Activated T-helper 1 cell treated with anti-CD3 and anti-CD28 coated beads, Interleukin-12 subunit alpha, Interleukin-12 subunit beta, Interleukin-2, Interleukin-4 antibody, amounts not matched to agents 30 ng/mL and 10 ng/mL and 1 ng/mL, durations not matched to agents 14 hours and 24 hours and 36 hours (primary cell): ENCODE measurements at regions not wholly inside any gene's neighbourhood (a gene's known extent, or its start where the extent isn't known, plus 50 kb on each side); places are given as distances from the start of the nearest gene placed in this dataset.
"Not testable (repeated sequence)": the region's sequence is repeated elsewhere in the genome, so short reads cannot be mapped to it uniquely, and the experiment has no call there.

Experiments
- DNase-seq: peaks from one replicate; pipeline ENCODE4 v3.0.0; 2021; ENCODE audit warnings: low spot score
- H3K27ac Mint-ChIP-seq: one replicate; pipeline ENCODE4 v1.8.0; 2021; ENCODE audit warnings: mild to moderate bottlenecking, mixed read lengths
- H3K27me3 Mint-ChIP-seq: one replicate; pipeline ENCODE4 v1.8.0; 2022; ENCODE audit warnings: mild to moderate bottlenecking, moderate library complexity, mixed read lengths; ENCODE audit not compliant: insufficient read depth
- H3K36me3 Mint-ChIP-seq: one replicate; pipeline ENCODE4 v1.8.0; 2021; ENCODE audit warnings: low read depth, mixed read lengths
- H3K4me1 Mint-ChIP-seq: one replicate; pipeline ENCODE4 v1.8.0; 2021; ENCODE audit warnings: low read depth, mixed read lengths
- H3K4me3 Mint-ChIP-seq: one replicate; pipeline ENCODE4 v1.8.0; 2021; ENCODE audit warnings: mild to moderate bottlenecking, moderate library complexity, mixed read lengths
- H3K9me3 Mint-ChIP-seq: one replicate; pipeline ENCODE4 v1.8.0; 2021; ENCODE audit warnings: mixed read lengths
- intact Hi-C: fragments of 100-400 bp; cut with micrococcal nuclease; formaldehyde crosslinking; loops from one replicate; pipeline ENCODE4 v1.15.1; 2024

- Mint-ChIP-seq H3K4me3 (no peak overlapping the region), H3K27me3 (no peaks in the 10 kb centered on the region), H3K9me3 (no peaks in the 10 kb centered on the region), H3K4me1 (no peaks in the 10 kb centered on the region), H3K36me3 (no peaks in the 10 kb centered on the region), H3K27ac (no peak overlapping the region)
- intact Hi-C loops, result no loop called here
- DNase-seq, result no peak
These were observed 742.8 kb downstream of the NR2F1-AS1 start for GRCh38 chr5:92838253-92838652.

- no peaks in the 10 kb centered on the region for H3K4me1 Mint-ChIP-seq
- intact Hi-C loops, result no loop called here
- H3K4me3 Mint-ChIP-seq, result no peak overlapping the region
- no peak overlapping the region for H3K27ac Mint-ChIP-seq
- no peaks in the 10 kb centered on the region for H3K36me3 Mint-ChIP-seq
- H3K27me3 Mint-ChIP-seq, result no peaks in the 10 kb centered on the region
- no peak for DNase-seq
- no peaks in the 10 kb centered on the region for H3K9me3 Mint-ChIP-seq
These were observed 743.9 kb downstream of the NR2F1-AS1 start for GRCh38 chr5:92836855-92837755.

DNA sequence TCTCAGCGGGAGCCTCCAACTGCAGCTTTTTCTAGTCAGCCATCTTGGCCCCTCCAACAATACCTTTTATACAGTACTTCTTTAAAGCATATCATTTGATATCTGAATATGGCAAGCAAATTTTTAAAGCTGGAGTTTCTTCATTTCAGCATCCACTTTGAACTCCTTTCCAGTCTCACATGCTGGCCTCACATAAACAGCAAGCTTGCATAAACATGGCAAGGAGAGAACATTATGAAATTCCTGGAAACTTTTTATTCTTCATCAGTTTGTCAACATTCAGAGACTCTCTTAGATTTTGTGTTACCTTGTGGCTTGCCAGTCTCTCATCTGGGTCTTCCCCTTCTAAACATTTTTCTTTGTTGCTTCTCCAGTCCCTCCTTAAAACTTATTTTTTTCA lies 745.3 kb downstream of the NR2F1-AS1 start:
- Mint-ChIP-seq H3K36me3 (no peaks in the 10 kb centered on the region), H3K4me1 (no peaks in the 10 kb centered on the region), H3K27ac (no peak overlapping the region), H3K9me3 (no peaks in the 10 kb centered on the region), H3K27me3 (no peaks in the 10 kb centered on the region), H3K4me3 (no peak overlapping the region)
- intact Hi-C loops, result no loop called here
- DNase-seq, result no peak

DNA sequence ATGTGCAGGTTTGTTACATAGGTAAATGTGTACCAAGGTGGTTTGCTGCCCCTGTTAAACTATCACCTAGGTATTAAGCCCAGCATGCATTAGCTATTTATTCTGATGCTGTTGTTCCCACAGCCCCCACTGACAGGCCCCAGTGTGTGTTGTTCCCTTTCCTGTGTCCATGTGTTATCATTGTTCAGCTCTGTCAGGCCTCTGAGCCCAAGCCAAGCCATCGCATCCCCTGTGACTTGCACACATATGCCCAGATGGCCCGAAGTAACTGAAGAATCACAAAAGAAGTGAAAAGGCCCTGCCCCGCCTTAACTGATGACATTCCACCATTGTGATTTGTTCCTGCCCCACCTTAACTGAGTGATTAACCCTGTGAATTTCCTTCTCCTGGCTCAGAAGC lies 757.5 kb downstream of the NR2F1-AS1 start:
- H3K36me3 Mint-ChIP-seq, H3K27ac Mint-ChIP-seq, H3K4me3 Mint-ChIP-seq, H3K4me1 Mint-ChIP-seq, H3K27me3 Mint-ChIP-seq, DNase-seq, intact Hi-C loops, H3K9me3 Mint-ChIP-seq: not testable (repeated sequence)

- no peak overlapping the region for H3K4me3 Mint-ChIP-seq
- no peak overlapping the region for H3K27ac Mint-ChIP-seq
- no peaks in the 10 kb centered on the region for H3K4me1 Mint-ChIP-seq
- intact Hi-C loops, result no loop called here
- peaks cover 7% of the 10 kb centered on the region for H3K9me3 Mint-ChIP-seq
- no peaks in the 10 kb centered on the region for H3K36me3 Mint-ChIP-seq
- DNase-seq, result no peak
- H3K27me3 Mint-ChIP-seq, result no peaks in the 10 kb centered on the region
These were observed 758.8 kb downstream of the NR2F1-AS1 start for GRCh38 chr5:92822183-92822582.

- Mint-ChIP-seq H3K36me3 (no peaks in the 10 kb centered on the region), H3K4me3 (no peak overlapping the region), H3K27me3 (no peaks in the 10 kb centered on the region), H3K4me1 (no peaks in the 10 kb centered on the region), H3K27ac (no peak overlapping the region), H3K9me3 (no peaks in the 10 kb centered on the region)
- intact Hi-C loops, result no loop called here
- no peak for DNase-seq
These were observed 771.1 kb downstream of the NR2F1-AS1 start for GRCh38 chr5:92809855-92810465.

GRCh38 chr5:92808474-92808873 lies 772.5 kb downstream of the NR2F1-AS1 start:
- Mint-ChIP-seq H3K4me1 (no peaks in the 10 kb centered on the region), H3K27me3 (no peaks in the 10 kb centered on the region), H3K4me3 (no peak overlapping the region), H3K36me3 (no peaks in the 10 kb centered on the region), H3K27ac (no peak overlapping the region), H3K9me3 (no peaks in the 10 kb centered on the region)
- intact Hi-C loops, result no loop called here
- DNase-seq, result no peak

DNA sequence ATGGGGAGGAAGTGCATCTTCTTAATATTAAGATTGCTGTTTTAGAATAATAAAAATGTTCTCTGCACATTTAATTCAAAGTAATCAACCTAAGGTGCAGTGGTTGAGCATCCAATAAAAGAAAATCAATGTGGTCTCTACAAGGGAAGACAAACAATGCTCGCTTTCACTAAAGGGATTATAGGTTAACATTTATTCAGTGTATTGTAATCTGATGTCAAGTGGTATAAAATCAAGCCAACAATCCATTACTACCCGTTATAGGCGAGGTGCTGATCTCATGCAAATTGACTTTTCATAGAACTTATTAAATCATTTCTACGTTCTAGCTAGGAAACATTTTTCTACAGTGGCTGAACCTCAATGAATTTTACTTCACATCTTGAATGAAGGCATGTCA lies 773.9 kb downstream of the NR2F1-AS1 start:
- Mint-ChIP-seq H3K27ac (no peak overlapping the region), H3K4me3 (no peak overlapping the region), H3K27me3 (no peaks in the 10 kb centered on the region), H3K4me1 (no peaks in the 10 kb centered on the region), H3K36me3 (no peaks in the 10 kb centered on the region), H3K9me3 (no peaks in the 10 kb centered on the region)
- intact Hi-C loops, result no loop called here
- no peak for DNase-seq

- Mint-ChIP-seq H3K36me3 (no peaks in the 10 kb centered on the region), H3K27ac (no peak overlapping the region), H3K4me1 (no peaks in the 10 kb centered on the region), H3K27me3 (no peaks in the 10 kb centered on the region), H3K9me3 (no peaks in the 10 kb centered on the region), H3K4me3 (no peak overlapping the region)
- intact Hi-C loops, result no loop called here
- no peak for DNase-seq
These were observed 775.6 kb downstream of the NR2F1-AS1 start for GRCh38 chr5:92805446-92805845.

- H3K4me3 Mint-ChIP-seq, result no peak overlapping the region
- DNase-seq, result no peak
- no peaks in the 10 kb centered on the region for H3K27me3 Mint-ChIP-seq
- no peaks in the 10 kb centered on the region for H3K4me1 Mint-ChIP-seq
- no peaks in the 10 kb centered on the region for H3K36me3 Mint-ChIP-seq
- no peaks in the 10 kb centered on the region for H3K9me3 Mint-ChIP-seq
- intact Hi-C loops, result no loop called here
- no peak overlapping the region for H3K27ac Mint-ChIP-seq
These were observed 779.1 kb downstream of the NR2F1-AS1 start for GRCh38 chr5:92801911-92802310.

- Mint-ChIP-seq H3K27ac (no peak overlapping the region), H3K9me3 (peaks cover 3% of the 10 kb centered on the region), H3K36me3 (no peaks in the 10 kb centered on the region), H3K4me3 (no peak overlapping the region), H3K27me3 (no peaks in the 10 kb centered on the region), H3K4me1 (no peaks in the 10 kb centered on the region)
- DNase-seq, result no peak
- intact Hi-C loops, result no loop called here
These were observed 780.7 kb downstream of the NR2F1-AS1 start for GRCh38 chr5:92800365-92800764.

DNA sequence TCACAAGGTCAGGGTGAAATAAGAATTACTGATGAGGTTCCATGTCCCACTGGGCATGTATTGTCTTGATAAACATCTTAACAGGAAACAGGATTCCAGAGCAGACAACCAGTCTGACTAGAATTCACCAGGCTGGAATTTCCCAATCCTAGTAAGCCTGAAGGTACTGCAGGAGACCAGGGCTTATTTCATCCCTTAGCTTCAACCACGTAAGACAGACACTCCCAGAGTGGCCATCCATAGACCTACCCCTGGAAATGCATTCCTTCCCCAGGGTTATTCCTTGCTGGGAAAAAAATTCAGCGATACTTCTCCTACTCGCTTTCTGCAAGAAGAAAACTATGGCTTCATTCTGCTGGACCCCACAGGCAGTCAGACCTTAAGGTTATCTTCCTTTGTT lies 785.4 kb downstream of the NR2F1-AS1 start:
- no peaks in the 10 kb centered on the region for H3K4me1 Mint-ChIP-seq
- H3K27me3 Mint-ChIP-seq, result no peaks in the 10 kb centered on the region
- DNase-seq, result no peak
- no peak overlapping the region for H3K27ac Mint-ChIP-seq
- intact Hi-C loops, result no loop called here
- H3K36me3 Mint-ChIP-seq, result no peaks in the 10 kb centered on the region
- no peak overlapping the region for H3K4me3 Mint-ChIP-seq
- H3K9me3 Mint-ChIP-seq, result peaks cover 13% of the 10 kb centered on the region

- intact Hi-C loops, result no loop called here
- DNase-seq, result no peak
- H3K9me3 Mint-ChIP-seq, result no peaks in the 10 kb centered on the region
- no peaks in the 10 kb centered on the region for H3K27me3 Mint-ChIP-seq
- H3K36me3 Mint-ChIP-seq, result no peaks in the 10 kb centered on the region
- no peaks in the 10 kb centered on the region for H3K4me1 Mint-ChIP-seq
- H3K4me3 Mint-ChIP-seq, result no peak overlapping the region
- no peak overlapping the region for H3K27ac Mint-ChIP-seq
These were observed 801.0 kb downstream of the NR2F1-AS1 start for GRCh38 chr5:92780057-92780456.
